A673 (cell line): ENCODE measurements at regions not wholly inside any gene's neighbourhood (a gene's known extent, or its start where the extent isn't known, plus 50 kb on each side); places are given as distances from the start of the nearest gene placed in this dataset.

Experiments used
- BruUV-seq: library from RNA; stranded (reverse); fragments of 400-500 nt; replicated peaks from 2 replicates; lab custom pipeline; 2021; lab: Mats Ljungman, UMichigan
- CTCF ChIA-PET: fragments of 300-600 bp; sonication (Branson Sonifier 250); formaldehyde crosslinking; loops from one replicate; lab custom pipeline; 2022; ENCODE audit warnings: antibody characterized with exemption; lab: Charles Lee
- POLR2A ChIA-PET: fragments of 300-600 bp; sonication (Branson Sonifier 250); formaldehyde crosslinking; loops from one replicate; lab custom pipeline; 2022; ENCODE audit warnings: antibody characterized with exemption; ENCODE audit not compliant: low non-redundant PET; lab: Charles Lee
- DNase-seq: peaks from one replicate; pipeline ENCODE4 v3.0.0-alpha.2; 2015; ENCODE audit warnings: low spot score
- H3K27ac ChIP-seq: fragments of 200-600 bp; sonication (generic); 2 replicates; pipeline ENCODE4 v1.5.1; 2016; ENCODE audit warnings: mixed run types, low read depth, mild to moderate bottlenecking, mixed read lengths, antibody characterized with exemption, low read length; ENCODE audit not compliant: poor library complexity, severe bottlenecking
- H3K27me3 ChIP-seq: fragments of 200-600 bp; sonication (generic); replicated peaks from 2 replicates; pipeline ENCODE4 v1.6.1; 2017; ENCODE audit warnings: mixed run types, low read depth, mild to moderate bottlenecking, mixed read lengths, antibody characterized with exemption, low read length; ENCODE audit not compliant: insufficient read depth, poor library complexity
- H3K36me3 ChIP-seq: fragments of 200-600 bp; sonication (generic); 2 replicates; pipeline ENCODE4 v1.6.1; 2016; ENCODE audit warnings: mixed run types, mild to moderate bottlenecking, mixed read lengths, antibody characterized with exemption, low read length; ENCODE audit not compliant: insufficient read depth, poor library complexity, severe bottlenecking
- H3K4me1 ChIP-seq: fragments of 200-600 bp; sonication (generic); 2 replicates; pipeline ENCODE4 v1.6.1; 2017; ENCODE audit warnings: mixed run types, mild to moderate bottlenecking, mixed read lengths, antibody characterized with exemption, low read length; ENCODE audit not compliant: insufficient read depth, poor library complexity, severe bottlenecking
- H3K4me3 ChIP-seq: fragments of 200-600 bp; sonication (generic); 2 replicates; pipeline ENCODE4 v1.5.1; 2016; ENCODE audit warnings: low read depth, mixed run types, mild to moderate bottlenecking, mixed read lengths, low read length; ENCODE audit not compliant: poor library complexity, severe bottlenecking
- H3K9me3 ChIP-seq: fragments of 200-600 bp; sonication (generic); 2 replicates; pipeline ENCODE4 v1.6.1; 2016; ENCODE audit warnings: mixed run types, low read depth, mild to moderate bottlenecking, mixed read lengths, antibody characterized with exemption, low read length; ENCODE audit not compliant: poor library complexity, severe bottlenecking
- EZH2 ChIP-seq: fragments of 200-600 bp; sonication (generic); IDR thresholded peaks from 2 replicates; pipeline ENCODE4 v1.6.1; 2017; ENCODE audit warnings: borderline replicate concordance, low read depth, mild to moderate bottlenecking, mixed read lengths, antibody characterized with exemption, low read length; ENCODE audit not compliant: poor library complexity, severe bottlenecking
- intact Hi-C: fragments of 100-400 bp; cut with micrococcal nuclease; formaldehyde crosslinking; loops from one replicate; pipeline ENCODE4 v1.10.0; 2022; ENCODE audit not compliant: unreplicated experiment
- TF ChIP-seq, protein P1 (sequence below): fragments of 300-800, 200-600 bp; sonication (generic); conservative IDR thresholded peaks from 2 replicates; pipeline ENCODE4 v1.5.1; 2017; ENCODE audit warnings: low read depth, mild to moderate bottlenecking, antibody characterized with exemption, low read length, moderate library complexity, mixed read lengths

DNA sequence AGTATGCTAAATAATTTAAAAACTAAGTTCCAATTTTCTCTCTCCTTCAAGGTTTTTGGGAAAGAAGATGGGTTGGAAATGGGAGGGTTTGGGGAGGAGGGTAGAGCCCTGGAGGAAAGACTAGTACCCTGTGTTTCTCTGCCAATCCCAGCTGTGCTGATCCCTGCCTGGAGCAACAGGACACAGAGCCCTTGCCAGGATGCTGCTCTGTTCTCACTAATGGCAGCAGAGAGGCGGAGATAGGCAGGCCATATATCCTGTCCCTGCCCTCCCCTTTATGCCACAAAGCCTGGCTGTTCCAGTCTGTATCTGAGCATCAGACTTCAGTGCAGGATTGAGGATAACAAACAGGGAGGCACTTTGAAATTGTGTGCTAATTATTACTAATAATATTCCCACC, 99.0 kb downstream of the C12orf75 start:
- BruUV-seq: no TSS peak
- intact Hi-C loops: loop anchor here (10.0 kb wide), 1 partner anchor 275 kb away; no protein-coding TSS in a partner anchor
- POLR2A ChIA-PET: no interaction called here
- H3K27ac ChIP-seq: no peak overlapping the region
- H3K4me1 ChIP-seq: no peaks in the 10 kb centered on the region
- H3K4me3 ChIP-seq: no peak overlapping the region
- no peak for DNase-seq
- H3K36me3 ChIP-seq: no peaks in the 10 kb centered on the region
- no peaks in the 10 kb centered on the region for H3K27me3 ChIP-seq
- CTCF ChIA-PET: interaction anchor here (0.7 kb wide), 1 partner anchor 9 kb away, joined by 3 read pairs; no protein-coding TSS in a partner anchor
- TF ChIP-seq EZH2: no peak
- TF ChIP-seq, protein P1, sequence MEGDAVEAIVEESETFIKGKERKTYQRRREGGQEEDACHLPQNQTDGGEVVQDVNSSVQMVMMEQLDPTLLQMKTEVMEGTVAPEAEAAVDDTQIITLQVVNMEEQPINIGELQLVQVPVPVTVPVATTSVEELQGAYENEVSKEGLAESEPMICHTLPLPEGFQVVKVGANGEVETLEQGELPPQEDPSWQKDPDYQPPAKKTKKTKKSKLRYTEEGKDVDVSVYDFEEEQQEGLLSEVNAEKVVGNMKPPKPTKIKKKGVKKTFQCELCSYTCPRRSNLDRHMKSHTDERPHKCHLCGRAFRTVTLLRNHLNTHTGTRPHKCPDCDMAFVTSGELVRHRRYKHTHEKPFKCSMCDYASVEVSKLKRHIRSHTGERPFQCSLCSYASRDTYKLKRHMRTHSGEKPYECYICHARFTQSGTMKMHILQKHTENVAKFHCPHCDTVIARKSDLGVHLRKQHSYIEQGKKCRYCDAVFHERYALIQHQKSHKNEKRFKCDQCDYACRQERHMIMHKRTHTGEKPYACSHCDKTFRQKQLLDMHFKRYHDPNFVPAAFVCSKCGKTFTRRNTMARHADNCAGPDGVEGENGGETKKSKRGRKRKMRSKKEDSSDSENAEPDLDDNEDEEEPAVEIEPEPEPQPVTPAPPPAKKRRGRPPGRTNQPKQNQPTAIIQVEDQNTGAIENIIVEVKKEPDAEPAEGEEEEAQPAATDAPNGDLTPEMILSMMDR: no peak
- H3K9me3 ChIP-seq: no peaks in the 10 kb centered on the region

DNA sequence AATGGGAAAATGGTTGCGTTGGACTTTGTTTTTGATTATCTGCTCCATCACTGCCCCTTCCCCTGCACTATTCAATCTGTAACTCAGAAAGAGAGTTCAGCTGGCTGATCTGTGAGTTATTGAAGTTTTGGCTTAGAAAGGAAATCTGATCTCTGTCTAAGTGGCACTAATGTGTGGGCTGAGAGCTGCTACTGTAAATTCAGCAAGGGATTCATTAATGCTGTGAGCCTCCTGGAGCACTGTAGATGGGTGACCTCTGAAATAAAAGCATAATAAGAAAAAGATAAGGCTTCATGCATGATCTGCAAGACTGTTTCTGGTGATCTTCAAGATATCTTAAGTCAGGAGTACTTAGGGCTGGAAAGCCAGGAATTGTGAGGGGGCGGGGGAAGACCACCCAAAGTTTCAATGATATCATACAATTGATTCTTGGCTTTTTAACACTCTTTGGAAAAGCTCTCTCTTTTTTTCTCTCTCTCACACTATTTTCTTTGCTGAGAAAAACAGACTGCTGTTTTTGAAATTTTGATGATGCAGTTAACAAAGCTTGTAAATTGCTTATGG, 101.1 kb downstream of the C12orf75 start:
- intact Hi-C loops: no loop called here
- no peaks in the 10 kb centered on the region for H3K4me1 ChIP-seq
- ChIA-PET POLR2A (interaction anchor here (0.6 kb wide), 1 partner anchor 273 kb away, joined by 6 read pairs; no protein-coding TSS in a partner anchor), CTCF (interaction anchor here (1.6 kb wide), 1 partner anchor 11 kb away, joined by 5 read pairs; no protein-coding TSS in a partner anchor)
- no peak overlapping the region for H3K27ac ChIP-seq
- DNase-seq: no peak
- no TSS peak for BruUV-seq
- H3K36me3 ChIP-seq: no peaks in the 10 kb centered on the region
- H3K9me3 ChIP-seq: no peaks in the 10 kb centered on the region
- H3K27me3 ChIP-seq: no peaks in the 10 kb centered on the region
- H3K4me3 ChIP-seq: no peak overlapping the region
- no peak for TF ChIP-seq EZH2
- TF ChIP-seq, protein P1: no peak

DNA sequence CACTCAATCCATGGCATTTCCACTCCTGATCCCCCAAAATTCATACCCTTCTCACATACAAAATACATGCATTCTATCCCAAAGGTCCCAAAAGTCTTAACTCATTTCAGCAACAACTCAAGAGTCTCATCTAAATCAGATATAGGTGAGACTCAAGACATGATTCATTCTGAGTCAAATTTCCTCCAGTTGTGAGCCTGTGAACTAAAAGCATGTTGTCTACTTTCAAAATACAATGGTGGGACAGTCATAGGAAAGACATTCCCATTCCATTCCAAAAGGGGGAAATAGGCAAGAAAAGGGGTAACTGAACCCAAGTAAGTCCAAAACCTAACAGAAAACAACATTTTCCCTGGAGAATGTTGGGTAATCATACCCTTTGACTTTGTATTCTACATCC, 103.3 kb downstream of the C12orf75 start:
- Histone ChIP-seq H3K36me3 (no peaks in the 10 kb centered on the region), H3K4me1 (no peaks in the 10 kb centered on the region), H3K27me3 (no peaks in the 10 kb centered on the region), H3K9me3 (no peaks in the 10 kb centered on the region), H3K4me3 (no peak overlapping the region), H3K27ac (no peak overlapping the region)
- intact Hi-C loops: no loop called here
- no TSS peak for BruUV-seq
- no peak for DNase-seq
- CTCF ChIA-PET: no interaction called here
- TF ChIP-seq, protein P1: no peak
- TF ChIP-seq EZH2: no peak
- POLR2A ChIA-PET: no interaction called here
